SIG-M5 treated with dmso at 0.1 percent for 504 hours (cell line): ENCODE measurements at regions not wholly inside any gene's neighbourhood (a gene's known extent, or its start where the extent isn't known, plus 50 kb on each side); places are given as distances from the start of the nearest gene placed in this dataset.
A peak's percentile ranks its signal among the peaks of the same experiment; 100 is the strongest.
"Not testable (repeated sequence)": the region's sequence is repeated elsewhere in the genome, so short reads cannot be mapped to it uniquely, and the experiment has no call there.

Source experiments
- DNase-seq: peaks from one replicate; lab custom pipeline; 2025; ENCODE audit not compliant: unreplicated experiment; lab: John Stamatoyannopoulos, UW

DNA sequence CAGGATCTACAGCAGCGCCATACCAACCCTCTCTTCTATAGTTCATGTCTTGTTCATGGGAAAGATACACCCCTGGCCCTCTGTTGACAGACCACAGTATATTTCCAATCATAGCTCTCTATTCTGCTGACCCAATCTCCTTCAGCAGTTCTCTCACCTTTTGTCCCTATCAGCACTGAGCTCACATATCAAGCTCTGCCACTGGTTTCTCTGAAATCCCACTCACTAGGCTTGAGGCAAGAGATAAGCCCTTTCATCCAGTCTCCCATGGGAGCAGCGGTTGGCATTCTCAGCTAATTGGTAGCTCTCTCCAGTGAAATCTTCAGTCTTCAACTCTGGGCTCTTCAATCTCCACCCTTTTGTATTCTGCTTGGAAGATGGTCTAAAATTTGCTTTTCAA lies 313.4 kb downstream of the GJA1 start:
- DNase-seq = no peak

DNA sequence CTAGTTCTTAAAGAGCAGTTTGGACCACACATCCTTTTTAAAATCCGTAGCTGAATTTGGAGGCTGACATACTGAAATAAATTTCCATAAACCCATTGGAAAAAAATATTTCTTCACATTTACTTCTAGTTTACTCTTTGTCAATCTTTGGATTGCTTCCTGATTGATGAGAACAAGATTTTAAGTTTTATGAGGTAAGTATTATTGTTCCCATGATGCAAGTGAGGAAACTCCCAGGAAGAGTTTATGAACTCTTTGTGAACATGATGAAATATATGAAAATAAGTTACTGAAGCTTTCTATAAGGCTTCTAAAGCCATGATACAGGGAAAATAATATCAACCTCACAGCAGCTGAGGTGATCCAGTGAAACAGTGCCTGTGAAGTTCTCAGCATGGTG lies 320.0 kb downstream of the GJA1 start:
- no peak for DNase-seq

GRCh38 chr6:121756666-121757065 lies 321.2 kb downstream of the GJA1 start:
- DNase-seq = no peak

DNA sequence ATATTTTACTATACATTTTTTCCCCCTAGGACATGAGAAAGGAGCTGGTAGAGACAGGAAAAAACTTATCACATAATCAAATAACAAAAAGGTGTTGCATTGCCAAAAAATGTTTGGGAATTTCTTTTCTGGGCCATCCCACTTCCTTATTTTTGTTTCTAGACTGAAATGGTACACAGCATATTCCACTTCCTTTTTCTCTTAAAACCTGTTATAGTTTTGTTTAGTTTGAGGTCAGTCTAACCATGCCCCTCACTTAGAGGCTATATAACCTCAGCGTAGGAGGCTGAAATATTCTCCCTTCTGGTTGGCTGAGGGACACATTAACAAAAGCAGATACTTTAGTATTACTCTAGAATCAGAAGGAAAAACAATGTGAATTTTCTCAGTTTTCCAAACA lies 323.9 kb downstream of the GJA1 start:
- peak; percentile 24 for DNase-seq

- no peak for DNase-seq
These were observed 324.7 kb downstream of the GJA1 start for GRCh38 chr6:121760191-121760590.

- DNase-seq = no peak
These were observed 325.3 kb downstream of the GJA1 start for GRCh38 chr6:121760745-121761144.

GRCh38 chr6:121764493-121764892 lies 329.0 kb downstream of the GJA1 start:
- no peak for DNase-seq

- no peak for DNase-seq
These were observed 329.6 kb downstream of the GJA1 start for GRCh38 chr6:121765060-121765459.

DNA sequence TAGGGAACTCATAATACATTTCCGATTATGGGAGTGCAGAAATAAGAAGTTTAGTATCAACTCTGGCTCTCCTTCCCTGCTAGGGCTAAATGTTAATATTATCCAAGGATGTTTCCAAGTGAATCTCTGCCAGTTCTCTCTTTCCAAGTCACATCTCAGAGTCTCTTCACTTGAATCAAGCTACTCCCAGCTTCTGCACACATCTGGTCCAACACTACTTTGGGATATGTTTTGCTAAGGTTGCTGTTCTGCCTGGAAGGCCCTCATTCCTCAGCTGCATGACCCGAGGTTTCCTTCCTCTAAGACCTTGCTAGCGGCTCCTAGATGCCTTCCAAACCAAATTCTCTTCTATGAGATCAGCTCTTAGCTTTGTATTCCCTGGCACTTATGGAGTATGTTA lies 331.8 kb downstream of the GJA1 start:
- DNase-seq = no peak

GRCh38 chr6:121770943-121771342 lies 335.5 kb downstream of the GJA1 start:
- no peak for DNase-seq

DNA sequence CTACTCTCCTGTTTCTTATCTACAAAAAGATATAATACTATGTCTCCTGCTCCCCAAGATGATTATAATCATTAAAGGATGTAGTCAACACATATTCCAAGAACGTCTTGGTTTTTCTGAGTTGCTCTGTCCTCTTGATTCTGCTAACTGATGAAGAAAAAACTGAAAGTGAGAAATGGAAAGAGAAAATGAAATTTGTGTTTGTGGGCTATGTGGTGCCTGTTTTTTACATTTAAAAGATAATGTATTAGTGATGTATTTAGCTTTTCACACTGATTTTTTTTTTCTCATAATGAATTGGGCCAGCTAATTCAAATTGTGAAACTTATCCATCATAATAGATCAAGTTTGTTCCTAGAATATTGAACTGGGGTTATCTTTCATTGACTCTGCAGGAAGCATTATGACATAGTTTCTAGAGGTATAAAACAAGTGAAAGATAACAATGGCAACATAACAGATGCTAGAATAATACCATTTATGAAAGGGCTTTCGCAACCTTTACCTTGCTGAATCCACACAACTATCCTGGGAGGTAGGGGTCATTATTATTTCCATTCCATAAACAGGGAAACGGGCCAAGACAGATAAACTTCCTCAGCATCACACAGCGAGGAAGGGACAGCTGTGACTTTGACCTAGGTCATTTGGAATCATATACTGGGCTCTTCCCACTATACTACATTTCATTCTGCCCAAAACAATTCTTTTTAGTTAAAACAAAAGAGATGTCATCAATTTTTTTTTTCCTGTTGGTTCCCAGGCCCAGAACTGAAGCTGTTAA lies 336.7 kb downstream of the GJA1 start:
- no peak for DNase-seq

GRCh38 chr6:121776054-121776453 lies 340.6 kb downstream of the GJA1 start:
- no peak for DNase-seq

- DNase-seq = no peak
These were observed 345.2 kb downstream of the GJA1 start for GRCh38 chr6:121780325-121781321.

GRCh38 chr6:121791396-121792315 lies 356.2 kb downstream of the GJA1 start:
- no peak for DNase-seq

DNA sequence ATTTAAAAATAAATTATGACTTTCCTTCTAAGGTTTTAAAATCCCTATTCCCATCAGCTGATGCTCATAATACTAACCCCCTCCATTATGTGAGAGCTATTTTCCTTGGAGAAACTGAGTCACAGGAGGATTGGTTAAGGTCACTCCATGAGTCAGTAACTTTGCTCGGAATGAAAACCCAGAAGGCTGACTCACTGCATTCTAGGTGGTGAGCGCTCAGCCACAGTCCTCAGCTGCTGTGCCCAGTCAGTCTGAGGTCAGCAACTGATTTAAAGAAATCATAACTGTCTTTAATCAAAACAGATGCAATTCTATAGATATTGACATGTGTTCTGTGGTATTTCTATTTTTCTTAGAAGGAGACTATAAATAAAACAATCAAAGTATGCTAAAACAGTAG lies 359.2 kb downstream of the GJA1 start:
- DNase-seq = no peak

- DNase-seq = not testable (repeated sequence)
These were observed 362.2 kb downstream of the GJA1 start for GRCh38 chr6:121797598-121797997.

DNA sequence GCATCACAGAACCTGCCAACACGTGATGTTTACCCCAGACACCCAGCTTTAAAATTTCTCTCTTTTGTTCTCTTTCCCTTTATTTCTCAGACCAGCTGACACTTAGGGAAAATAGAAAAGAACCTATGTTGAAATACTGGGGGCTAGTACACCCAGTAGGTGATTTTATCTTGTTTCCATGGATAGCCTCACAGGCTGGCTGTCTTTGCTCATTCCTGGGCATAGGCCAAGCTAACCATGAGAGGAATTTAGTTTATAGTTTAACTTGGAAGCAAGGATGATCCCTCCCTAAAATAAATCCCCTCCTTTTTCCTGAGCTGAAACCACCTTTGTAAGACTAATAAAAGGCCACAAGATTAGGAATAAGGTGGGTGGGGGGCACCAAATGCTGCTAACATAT lies 362.7 kb downstream of the GJA1 start:
- not testable (repeated sequence) for DNase-seq

DNA sequence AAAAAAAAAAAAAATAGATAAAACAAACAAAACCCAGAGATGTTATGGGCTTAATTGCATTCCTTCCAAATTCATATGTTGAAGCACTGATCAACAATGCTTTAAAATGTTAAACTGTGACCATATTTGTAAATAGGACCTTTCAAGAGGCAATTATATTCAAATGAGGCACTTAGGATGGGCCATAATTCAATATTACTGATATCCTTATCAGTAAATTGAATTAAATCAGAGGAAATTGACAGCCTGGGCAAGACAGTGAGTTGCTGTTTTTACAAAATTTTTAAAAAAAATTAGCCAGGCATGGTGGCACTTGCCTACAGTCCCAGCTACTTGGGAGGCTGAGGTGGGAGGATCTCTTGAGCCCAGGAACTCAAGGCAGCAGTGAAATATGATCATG lies 364.1 kb downstream of the GJA1 start:
- DNase-seq = no peak

- no peak for DNase-seq
These were observed 364.6 kb downstream of the GJA1 start for GRCh38 chr6:121800047-121800446.

DNA sequence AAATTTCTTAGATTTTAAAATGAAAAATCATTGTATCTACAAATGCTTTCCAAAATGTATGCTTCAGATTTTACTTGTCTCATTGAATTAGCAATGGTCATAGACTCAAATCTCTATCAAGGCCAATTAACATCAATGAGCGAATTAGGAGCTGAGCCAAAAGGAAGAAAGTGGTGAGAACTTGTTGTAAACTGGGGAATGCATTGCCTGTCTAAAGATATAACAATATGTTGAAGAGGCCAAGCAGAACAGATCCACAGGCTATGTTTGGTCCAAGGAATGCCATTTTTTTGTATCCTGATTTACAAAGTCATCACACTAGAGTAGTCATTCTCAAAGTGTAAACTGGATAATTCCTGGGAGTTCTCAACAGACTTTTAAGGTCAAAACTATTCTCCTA lies 370.7 kb downstream of the GJA1 start:
- no peak for DNase-seq

GRCh38 chr6:121809211-121809610 lies 373.8 kb downstream of the GJA1 start:
- DNase-seq = no peak
